Suprapubic skin (tissue), 4 donors: ENCODE measurements at regions not wholly inside any gene's neighbourhood (a gene's known extent, or its start where the extent isn't known, plus 50 kb on each side); places are given as distances from the start of the nearest gene placed in this dataset.

Experiments
- CTCF ChIP-seq, 2 donors: fragments of 200-600 bp in 1 of 2; fragments of 450-650 bp in 1 of 2; sonication (generic) in 1 of 2; IDR thresholded peaks; one replicate each; pipeline ENCODE4 v1.5.1; 2016 to 2019; ENCODE audit warnings: antibody characterized with exemption in 2 of 2, mild to moderate bottlenecking in 1 of 2, moderate library complexity in 1 of 2
- EP300 ChIP-seq: sonication (generic); formaldehyde crosslinking; IDR thresholded peaks from one replicate; pipeline ENCODE4 v1.6.1; 2017; ENCODE audit warnings: antibody characterized with exemption
- POLR2A ChIP-seq, 2 donors: fragments of 450-650 bp; IDR thresholded peaks; one replicate each; pipeline ENCODE4 v1.6.1; 2017; ENCODE audit warnings: antibody characterized with exemption in 2 of 2, mild to moderate bottlenecking in 2 of 2, moderate library complexity in 2 of 2
- POLR2AphosphoS5 ChIP-seq, 3 donors: sonication (generic); formaldehyde crosslinking; IDR thresholded peaks; one replicate each; pipeline ENCODE4 v1.6.1; 2017; ENCODE audit warnings: antibody characterized with exemption in 3 of 3

- no peak for TF ChIP-seq POLR2A (IDR thresholded peaks at IDR 0.05)
- no peak for TF ChIP-seq CTCF (IDR thresholded peaks at IDR 0.05)
- TF ChIP-seq POLR2AphosphoS5 (IDR thresholded peaks at IDR 0.05): no peak
- no peak for TF ChIP-seq EP300
These were observed 691.6 kb downstream of the ZNF385D start for GRCh38 chr3:21059404-21059803.
